GM21447 (cell line): ENCODE measurements at regions not wholly inside any gene's neighbourhood (a gene's known extent, or its start where the extent isn't known, plus 50 kb on each side); places are given as distances from the start of the nearest gene placed in this dataset.
A peak's percentile ranks its signal among the peaks of the same experiment; 100 is the strongest.

Experiments used
- ATAC-seq: cut with Tn5 transposase; IDR thresholded peaks from one replicate; pipeline ENCODE4 v1.9.1; 2021; ENCODE audit not compliant: unreplicated experiment

GRCh38 chrX:42944381-42944998, 166.5 kb upstream of the PPP1R2C start:
- peak; percentile 29 for ATAC-seq

- ATAC-seq = no peak
Observed at GRCh38 chrX:42946544-42947194, 168.7 kb upstream of the PPP1R2C start.

GRCh38 chrX:42948723-42949657, 171.0 kb upstream of the PPP1R2C start:
- no peak for ATAC-seq

GRCh38 chrX:42951747-42952146, 173.8 kb upstream of the PPP1R2C start:
- no peak for ATAC-seq

GRCh38 chrX:42952621-42953020, 174.7 kb upstream of the PPP1R2C start:
- ATAC-seq = no peak

- no peak for ATAC-seq
Observed at GRCh38 chrX:42954880-42955279, 176.9 kb upstream of the PPP1R2C start.

- peak; percentile 87 for ATAC-seq
Observed at GRCh38 chrX:42955349-42955748, 177.4 kb upstream of the PPP1R2C start.

- no peak for ATAC-seq
Observed at GRCh38 chrX:42967681-42968300, 189.8 kb upstream of the PPP1R2C start.

- ATAC-seq = no peak
Observed at GRCh38 chrX:42973321-42973720, 195.4 kb upstream of the PPP1R2C start.

GRCh38 chrX:42975906-42976305, 197.9 kb upstream of the PPP1R2C start:
- ATAC-seq = no peak

- ATAC-seq = no peak
Observed at GRCh38 chrX:42976746-42977366, 198.9 kb upstream of the PPP1R2C start.

GRCh38 chrX:42978655-42979379, 200.9 kb upstream of the PPP1R2C start:
- ATAC-seq = no peak

GRCh38 chrX:42988700-42989099, 210.7 kb upstream of the PPP1R2C start:
- ATAC-seq = no peak

- ATAC-seq = no peak
Observed at GRCh38 chrX:42992199-42992943, 214.4 kb upstream of the PPP1R2C start.

- no peak for ATAC-seq
Observed at GRCh38 chrX:42996861-42997260, 218.9 kb upstream of the PPP1R2C start.

GRCh38 chrX:43000121-43000520, 222.2 kb upstream of the PPP1R2C start:
- no peak for ATAC-seq

- peak; percentile 90 for ATAC-seq
Observed at GRCh38 chrX:43002526-43003203, 224.7 kb upstream of the PPP1R2C start.

- peak; percentile 32 for ATAC-seq
Observed at GRCh38 chrX:43003204-43003565, 225.2 kb upstream of the PPP1R2C start.

GRCh38 chrX:43003939-43004338, 226.0 kb upstream of the PPP1R2C start:
- no peak for ATAC-seq
